ENCODE measurements at regions not wholly inside any gene's neighbourhood (a gene's known extent, or its start where the extent isn't known, plus 50 kb on each side); places are given as distances from the start of the nearest gene placed in this dataset.

GRCh38 chr20:60250251-60250650 lies 292.0 kb downstream of the CDH26 start:
- Histone ChIP-seq H3K27me3 (ENCODE audit: low read depth) (peaks cover 32% of the 10 kb centered on the region), H3K27ac (replicated peaks) (no peak overlapping the region), H3K4me1 (peaks cover 6% of the 10 kb centered on the region), H3K9me3 (replicated peaks) (no peaks in the 10 kb centered on the region), H3K36me3 (no peaks in the 10 kb centered on the region), H3K4me3 (no peak overlapping the region)
- DNase-seq: no peak
- intact Hi-C loops (cut with micrococcal nuclease): no loop called here
- TF ChIP-seq CTCF (IDR thresholded peaks at IDR 0.05; ENCODE audit: borderline replicate concordance): no peak

GRCh38 chr20:60252866-60253265 lies 294.6 kb downstream of the CDH26 start:
- Histone ChIP-seq H3K4me3 (no peak overlapping the region), H3K9me3 (replicated peaks) (no peaks in the 10 kb centered on the region), H3K27me3 (ENCODE audit: low read depth) (peaks cover 54% of the 10 kb centered on the region), H3K36me3 (no peaks in the 10 kb centered on the region), H3K27ac (replicated peaks) (no peak overlapping the region), H3K4me1 (peaks cover 11% of the 10 kb centered on the region)
- no peak for DNase-seq
- intact Hi-C loops (cut with micrococcal nuclease): no loop called here
- TF ChIP-seq CTCF (IDR thresholded peaks at IDR 0.05; ENCODE audit: borderline replicate concordance): no peak

DNA sequence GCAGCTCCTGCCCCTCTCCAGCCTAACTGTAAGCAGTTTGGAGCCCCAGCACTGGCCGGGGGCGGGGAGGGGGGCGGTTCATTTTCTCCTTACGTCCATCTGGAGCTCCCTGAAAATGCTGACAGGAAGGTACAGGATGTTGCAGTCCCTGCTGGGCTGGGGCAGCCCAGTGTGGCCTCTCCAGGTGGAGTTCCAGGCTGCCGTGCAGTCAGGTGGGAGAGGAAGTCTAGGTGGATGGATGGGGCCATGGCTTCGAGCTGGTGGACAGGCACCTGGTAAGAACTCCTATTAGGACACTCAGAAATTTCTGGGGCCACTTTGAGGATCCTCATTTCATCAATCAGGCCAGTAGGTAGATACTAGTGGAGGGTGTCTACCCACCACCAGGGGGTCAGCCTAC lies 295.2 kb downstream of the CDH26 start:
- Histone ChIP-seq H3K27ac (replicated peaks) (no peak overlapping the region), H3K9me3 (replicated peaks) (no peaks in the 10 kb centered on the region), H3K27me3 (ENCODE audit: low read depth) (peaks cover 54% of the 10 kb centered on the region), H3K4me1 (peaks cover 11% of the 10 kb centered on the region), H3K4me3 (no peak overlapping the region), H3K36me3 (no peaks in the 10 kb centered on the region)
- DNase-seq: no peak
- intact Hi-C loops (cut with micrococcal nuclease): no loop called here
- no peak for TF ChIP-seq CTCF (IDR thresholded peaks at IDR 0.05; ENCODE audit: borderline replicate concordance)

GRCh38 chr20:60254901-60255411 lies 296.7 kb downstream of the CDH26 start:
- H3K4me1 ChIP-seq: peaks cover 11% of the 10 kb centered on the region
- no peak for DNase-seq
- no peak overlapping the region for H3K27ac ChIP-seq (replicated peaks)
- TF ChIP-seq CTCF (IDR thresholded peaks at IDR 0.05; ENCODE audit: borderline replicate concordance): no peak
- intact Hi-C loops (cut with micrococcal nuclease): no loop called here
- H3K9me3 ChIP-seq (replicated peaks): no peaks in the 10 kb centered on the region
- H3K27me3 ChIP-seq (ENCODE audit: low read depth): peaks cover 54% of the 10 kb centered on the region
- H3K4me3 ChIP-seq: no peak overlapping the region
- H3K36me3 ChIP-seq: no peaks in the 10 kb centered on the region

DNA sequence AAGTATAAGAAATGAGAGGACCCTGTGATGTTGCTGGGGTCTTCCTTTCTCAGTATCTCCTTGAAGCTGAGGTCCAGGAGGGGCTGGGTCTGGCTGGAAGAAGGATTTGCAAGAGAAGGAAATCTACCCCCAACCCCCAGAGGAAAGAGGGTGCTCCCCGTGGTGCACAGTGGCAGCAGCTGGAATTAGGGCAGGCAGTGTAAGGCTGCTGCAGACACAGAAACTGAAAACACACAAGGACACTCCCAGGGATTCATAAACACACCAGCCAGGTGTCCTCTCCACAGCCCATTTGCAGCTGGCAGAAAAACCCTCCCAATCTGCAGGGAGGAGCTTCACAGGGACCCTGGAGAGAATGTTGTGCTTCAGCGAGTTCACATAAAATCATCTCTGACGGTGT lies 297.2 kb downstream of the CDH26 start:
- intact Hi-C loops (cut with micrococcal nuclease): no loop called here
- no peak for TF ChIP-seq CTCF (IDR thresholded peaks at IDR 0.05; ENCODE audit: borderline replicate concordance)
- no peak overlapping the region for H3K27ac ChIP-seq (replicated peaks)

More for the DNA sequence above, 297.2 kb downstream of the CDH26 start:
- H3K4me3 ChIP-seq: no peak overlapping the region
- H3K36me3 ChIP-seq: no peaks in the 10 kb centered on the region
- DNase-seq: no peak
- no peaks in the 10 kb centered on the region for H3K9me3 ChIP-seq (replicated peaks)
- H3K4me1 ChIP-seq: peaks cover 11% of the 10 kb centered on the region
- peaks cover 54% of the 10 kb centered on the region for H3K27me3 ChIP-seq (ENCODE audit: low read depth)
